GM12872 (cell line): ENCODE measurements at regions not wholly inside any gene's neighbourhood (a gene's known extent, or its start where the extent isn't known, plus 50 kb on each side); places are given as distances from the start of the nearest gene placed in this dataset.
A peak's percentile ranks its signal among the peaks of the same experiment; 100 is the strongest.

Source experiments
- CTCF ChIP-seq: IDR thresholded peaks from 3 replicates; pipeline ENCODE4 v1.5.1; 2011; ENCODE audit warnings: low read depth, mild to moderate bottlenecking, low read length, moderate library complexity; ENCODE audit not compliant: insufficient read depth

GRCh38 chr1:168439456-168440375 lies 104.1 kb downstream of the XCL2 start:
- TF ChIP-seq CTCF = peak; percentile 83

- no peak for TF ChIP-seq CTCF
These were observed 105.2 kb downstream of the XCL2 start for GRCh38 chr1:168438626-168439025.

GRCh38 chr1:168437821-168438220 lies 106.0 kb downstream of the XCL2 start:
- TF ChIP-seq CTCF = no peak

GRCh38 chr1:168435439-168435838 lies 108.4 kb downstream of the XCL2 start:
- TF ChIP-seq CTCF = no peak

- no peak for TF ChIP-seq CTCF
These were observed 110.6 kb downstream of the XCL2 start for GRCh38 chr1:168433238-168433637.

GRCh38 chr1:168431882-168432281 lies 111.9 kb downstream of the XCL2 start:
- TF ChIP-seq CTCF = no peak

GRCh38 chr1:168430321-168430720 lies 113.5 kb downstream of the XCL2 start:
- TF ChIP-seq CTCF = no peak
